BE2C (cell line): ENCODE measurements at regions not wholly inside any gene's neighbourhood (a gene's known extent, or its start where the extent isn't known, plus 50 kb on each side); places are given as distances from the start of the nearest gene placed in this dataset.

Experiments
- DNase-seq: peaks from one replicate; pipeline ENCODE4 v3.0.0-alpha.2; 2020
- H3K27me3 ChIP-seq: fragments of 250-450 bp; sonication (Bioruptor Pico); 2 replicates; pipeline ENCODE4 v1.5.1; 2020; ENCODE audit warnings: mild to moderate bottlenecking
- H3K36me3 ChIP-seq: fragments of 250-450 bp; sonication (Bioruptor Pico); 2 replicates; pipeline ENCODE4 v1.5.1; 2020; ENCODE audit warnings: mild to moderate bottlenecking
- H3K4me1 ChIP-seq: fragments of 250-450 bp; sonication (Bioruptor Pico); 2 replicates; pipeline ENCODE4 v1.5.1; 2020
- H3K4me3 ChIP-seq: 2 replicates; pipeline ENCODE4 v1.5.1; 2011; ENCODE audit warnings: low read depth, low read length
- H3K9me3 ChIP-seq: fragments of 250-450 bp; sonication (Bioruptor Pico); 2 replicates; pipeline ENCODE4 v1.5.1; 2020
- TF ChIP-seq, protein P1 (sequence below): IDR thresholded peaks from 2 replicates; pipeline ENCODE4 v1.5.1; 2012; ENCODE audit warnings: mild to moderate bottlenecking, low read depth, low read length

DNA sequence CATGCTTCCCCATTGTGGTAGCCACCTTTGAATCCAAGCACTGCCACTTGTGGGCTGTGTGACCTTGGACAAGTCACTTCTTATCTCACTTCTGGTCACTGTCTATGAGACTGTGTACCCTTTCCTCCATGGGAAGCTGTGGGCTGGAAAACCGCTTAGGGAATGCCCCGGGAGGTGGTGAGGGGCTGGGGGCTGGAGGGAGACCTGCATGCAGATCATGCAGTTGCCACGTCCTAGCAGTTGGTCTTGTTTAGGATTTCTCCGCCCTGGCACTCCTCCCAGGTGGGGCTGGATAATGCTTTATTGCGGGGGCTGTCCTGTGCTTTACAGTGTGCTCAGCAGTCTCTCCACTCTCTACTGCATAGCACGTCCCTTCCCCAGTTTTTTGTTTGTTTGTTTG lies 62.9 kb upstream of the OPN4 start:
- TF ChIP-seq, protein P1, sequence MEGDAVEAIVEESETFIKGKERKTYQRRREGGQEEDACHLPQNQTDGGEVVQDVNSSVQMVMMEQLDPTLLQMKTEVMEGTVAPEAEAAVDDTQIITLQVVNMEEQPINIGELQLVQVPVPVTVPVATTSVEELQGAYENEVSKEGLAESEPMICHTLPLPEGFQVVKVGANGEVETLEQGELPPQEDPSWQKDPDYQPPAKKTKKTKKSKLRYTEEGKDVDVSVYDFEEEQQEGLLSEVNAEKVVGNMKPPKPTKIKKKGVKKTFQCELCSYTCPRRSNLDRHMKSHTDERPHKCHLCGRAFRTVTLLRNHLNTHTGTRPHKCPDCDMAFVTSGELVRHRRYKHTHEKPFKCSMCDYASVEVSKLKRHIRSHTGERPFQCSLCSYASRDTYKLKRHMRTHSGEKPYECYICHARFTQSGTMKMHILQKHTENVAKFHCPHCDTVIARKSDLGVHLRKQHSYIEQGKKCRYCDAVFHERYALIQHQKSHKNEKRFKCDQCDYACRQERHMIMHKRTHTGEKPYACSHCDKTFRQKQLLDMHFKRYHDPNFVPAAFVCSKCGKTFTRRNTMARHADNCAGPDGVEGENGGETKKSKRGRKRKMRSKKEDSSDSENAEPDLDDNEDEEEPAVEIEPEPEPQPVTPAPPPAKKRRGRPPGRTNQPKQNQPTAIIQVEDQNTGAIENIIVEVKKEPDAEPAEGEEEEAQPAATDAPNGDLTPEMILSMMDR, result no peak
- Histone ChIP-seq H3K36me3 (no peaks in the 10 kb centered on the region), H3K9me3 (no peaks in the 10 kb centered on the region), H3K4me1 (no peaks in the 10 kb centered on the region), H3K4me3 (no peak overlapping the region), H3K27me3 (no peaks in the 10 kb centered on the region)
- no peak for DNase-seq

- no peaks in the 10 kb centered on the region for H3K27me3 ChIP-seq
- no peaks in the 10 kb centered on the region for H3K36me3 ChIP-seq
- no peaks in the 10 kb centered on the region for H3K9me3 ChIP-seq
- no peaks in the 10 kb centered on the region for H3K4me1 ChIP-seq
- no peak overlapping the region for H3K4me3 ChIP-seq
- DNase-seq, result no peak
- TF ChIP-seq, protein P1, result peak; percentile 20; the same call in 1 of the 2 replicates
These were observed 61.9 kb upstream of the OPN4 start for GRCh38 chr10:86592413-86592812.

DNA sequence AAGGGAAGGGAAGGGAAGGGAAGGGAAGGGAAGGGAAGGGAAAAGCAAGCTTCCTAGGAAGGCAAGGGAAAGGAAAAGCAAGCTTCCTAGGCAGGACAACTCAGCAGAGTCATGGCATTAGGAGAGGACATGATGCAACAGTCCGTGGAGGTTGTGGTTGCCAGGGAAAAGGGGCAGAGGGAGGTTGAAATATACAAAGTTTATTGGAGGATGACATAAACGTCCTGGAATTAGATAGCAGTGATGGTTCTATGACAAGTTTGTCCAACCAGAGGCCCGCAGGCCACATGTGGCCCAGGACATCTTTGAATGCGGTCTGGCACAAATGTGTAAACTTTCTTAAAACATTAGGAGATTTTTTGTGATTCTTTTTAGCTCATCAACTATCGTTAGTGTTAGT lies 59.8 kb upstream of the OPN4 start:
- TF ChIP-seq, protein P1, result no peak
- no peaks in the 10 kb centered on the region for H3K27me3 ChIP-seq
- DNase-seq, result no peak
- no peaks in the 10 kb centered on the region for H3K36me3 ChIP-seq
- H3K9me3 ChIP-seq, result no peaks in the 10 kb centered on the region
- H3K4me1 ChIP-seq, result no peaks in the 10 kb centered on the region
- H3K4me3 ChIP-seq, result no peak overlapping the region

- H3K9me3 ChIP-seq, result no peaks in the 10 kb centered on the region
- TF ChIP-seq, protein P1, result no peak
- H3K27me3 ChIP-seq, result no peaks in the 10 kb centered on the region
- H3K4me3 ChIP-seq, result no peak overlapping the region
- no peak for DNase-seq
- H3K36me3 ChIP-seq, result no peaks in the 10 kb centered on the region
- H3K4me1 ChIP-seq, result no peaks in the 10 kb centered on the region
These were observed 58.9 kb upstream of the OPN4 start for GRCh38 chr10:86595496-86595895.

DNA sequence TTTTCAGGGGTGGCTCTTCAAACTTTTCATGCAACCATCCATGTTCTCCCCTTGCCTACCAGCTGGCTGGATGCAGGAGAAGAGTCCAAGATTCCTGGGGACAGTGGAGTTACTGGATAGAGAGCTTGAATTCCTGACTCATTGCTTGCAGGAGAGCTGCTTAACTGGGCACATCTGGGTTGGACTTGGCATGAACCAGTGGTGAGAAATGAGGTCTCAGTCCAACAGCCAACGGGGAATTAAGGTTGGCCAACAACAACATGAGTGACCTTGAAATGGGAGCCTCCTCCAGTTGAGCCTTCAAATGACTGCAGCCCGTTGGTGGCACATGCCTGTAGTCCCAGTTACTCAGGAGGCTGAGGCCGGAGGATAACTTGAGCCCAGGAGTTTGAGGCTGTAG lies 58.1 kb upstream of the OPN4 start:
- DNase-seq, result no peak
- Histone ChIP-seq H3K36me3 (no peaks in the 10 kb centered on the region), H3K9me3 (no peaks in the 10 kb centered on the region), H3K4me3 (no peak overlapping the region), H3K27me3 (no peaks in the 10 kb centered on the region), H3K4me1 (no peaks in the 10 kb centered on the region)
- TF ChIP-seq, protein P1, result no peak

- TF ChIP-seq, protein P1, result no peak
- no peak overlapping the region for H3K4me3 ChIP-seq
These were observed 57.0 kb upstream of the OPN4 start for GRCh38 chr10:86597306-86597705.

More at GRCh38 chr10:86597306-86597705, 57.0 kb upstream of the OPN4 start:
- no peaks in the 10 kb centered on the region for H3K27me3 ChIP-seq
- DNase-seq, result no peak
- H3K36me3 ChIP-seq, result no peaks in the 10 kb centered on the region
- H3K4me1 ChIP-seq, result no peaks in the 10 kb centered on the region
- no peaks in the 10 kb centered on the region for H3K9me3 ChIP-seq
